HG02759 (cell line): ENCODE measurements at regions not wholly inside any gene's neighbourhood (a gene's known extent, or its start where the extent isn't known, plus 50 kb on each side); places are given as distances from the start of the nearest gene placed in this dataset.
A peak's percentile ranks its signal among the peaks of the same experiment; 100 is the strongest.
"Not testable (repeated sequence)": the region's sequence is repeated elsewhere in the genome, so short reads cannot be mapped to it uniquely, and the experiment has no call there.

Source experiments
- ATAC-seq: cut with Tn5 transposase; IDR thresholded peaks from one replicate; pipeline ENCODE4 v1.9.1; 2021; ENCODE audit warnings: mild to moderate bottlenecking, moderate library complexity; ENCODE audit not compliant: unreplicated experiment

DNA sequence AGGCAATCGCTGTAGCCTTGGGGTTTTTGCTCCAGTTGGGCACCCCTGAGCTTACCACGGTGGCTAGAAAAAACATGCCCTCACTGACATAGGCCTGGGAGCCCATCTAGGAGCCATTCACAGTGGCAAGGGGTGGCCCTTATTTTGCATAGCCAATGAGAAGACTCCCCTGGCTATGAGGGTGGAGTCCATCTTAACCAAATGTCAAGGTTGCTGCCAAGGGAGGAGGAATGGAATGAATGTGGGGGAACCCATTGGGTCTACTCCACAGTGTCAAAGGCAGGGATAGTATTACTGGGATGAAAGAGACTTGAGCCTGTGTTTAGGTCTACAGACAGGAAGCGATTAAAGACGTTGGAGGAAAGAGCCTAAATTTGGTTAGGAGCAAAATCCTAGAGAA is 295.7 kb upstream of the PLGLB2 start:
- ATAC-seq: not testable (repeated sequence)

DNA sequence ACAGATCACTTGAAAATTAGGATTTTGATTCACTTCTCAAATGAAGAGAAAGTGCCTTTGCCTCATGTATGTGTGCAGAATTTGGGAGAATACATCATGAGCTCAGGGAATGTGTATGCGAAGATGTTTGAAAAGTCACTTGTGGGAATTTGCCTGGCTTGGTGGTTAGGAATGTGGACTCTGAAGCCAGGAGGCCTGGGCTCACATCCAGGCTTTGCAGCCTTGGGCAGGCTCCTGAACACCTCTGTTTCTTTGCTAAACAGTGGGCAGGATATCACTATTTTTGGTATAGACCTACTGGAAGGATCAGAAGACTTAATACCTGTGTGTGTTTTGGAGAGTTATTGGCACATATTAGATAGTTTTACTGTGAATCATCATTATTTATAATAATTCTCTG is 295.0 kb upstream of the PLGLB2 start:
- ATAC-seq: not testable (repeated sequence)

DNA sequence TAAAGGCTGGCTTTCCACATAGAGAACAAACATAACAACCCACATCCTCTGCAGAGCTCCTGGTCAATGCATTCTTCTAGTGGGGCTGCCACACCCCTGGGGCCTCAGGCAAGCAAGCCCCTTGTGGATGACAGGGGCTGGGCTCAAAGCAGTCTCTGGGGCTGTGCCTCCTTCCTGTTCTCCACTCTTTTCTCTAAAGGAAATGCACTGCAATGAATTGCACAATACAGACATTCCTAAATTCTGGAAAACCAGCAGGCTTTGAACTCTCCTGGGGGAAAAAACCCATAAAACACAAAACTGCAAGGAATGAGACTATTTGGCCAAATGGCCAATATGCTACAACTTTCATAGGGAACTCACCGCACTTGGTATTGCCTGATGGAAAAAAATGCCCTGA is 293.9 kb upstream of the PLGLB2 start:
- ATAC-seq: not testable (repeated sequence)

DNA sequence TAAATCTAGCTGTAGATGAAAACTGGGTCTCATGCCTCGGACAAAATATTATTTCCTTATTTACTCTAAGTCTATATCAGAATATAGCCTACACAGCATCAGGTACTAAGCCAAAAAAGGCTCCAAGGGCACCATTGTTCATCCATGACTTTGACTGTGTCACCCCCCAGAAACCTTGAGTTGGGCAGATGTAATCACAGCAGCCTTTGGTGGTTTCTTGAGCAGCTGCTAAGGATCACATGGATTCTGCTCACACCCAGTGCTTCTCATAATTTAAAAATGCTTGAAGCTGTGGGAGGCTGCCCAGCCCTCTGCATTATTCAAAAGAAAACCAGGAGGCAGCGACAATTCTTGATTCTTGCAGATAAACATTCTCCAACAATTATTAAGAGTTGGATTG is 293.5 kb upstream of the PLGLB2 start:
- ATAC-seq: not testable (repeated sequence)

DNA sequence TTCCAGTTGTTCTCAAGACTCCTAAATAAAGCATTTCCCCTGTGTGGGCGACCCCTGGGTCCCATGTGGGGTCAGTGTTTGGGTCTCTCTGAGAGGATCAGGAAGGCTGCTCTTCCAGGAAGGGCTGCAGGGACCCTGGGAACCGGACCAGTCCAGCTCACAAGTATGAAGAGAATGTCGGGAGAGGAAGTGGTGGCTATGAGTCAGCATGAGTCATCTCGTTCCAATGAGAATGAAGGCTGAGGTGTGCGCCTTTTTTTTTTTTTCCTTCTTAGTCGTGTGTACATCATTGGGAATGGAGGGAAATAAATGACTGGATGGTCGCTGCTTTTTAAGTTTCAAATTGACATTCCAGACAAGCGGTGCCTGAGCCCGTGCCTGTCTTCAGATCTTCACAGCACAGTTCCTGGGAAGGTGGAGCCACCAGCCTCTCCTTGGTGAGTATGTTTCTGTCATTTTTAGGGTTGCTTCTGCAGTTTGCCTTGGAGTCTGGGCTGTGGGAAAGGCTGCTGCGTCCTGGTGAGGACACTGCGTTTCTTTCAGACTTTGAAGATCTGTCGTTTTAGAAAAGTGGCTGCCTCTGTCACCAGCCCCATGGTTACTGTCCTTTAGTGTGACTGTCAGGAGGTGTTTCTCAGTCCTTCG is 292.6 kb upstream of the PLGLB2 start:
- peak; percentile 50 for ATAC-seq

DNA sequence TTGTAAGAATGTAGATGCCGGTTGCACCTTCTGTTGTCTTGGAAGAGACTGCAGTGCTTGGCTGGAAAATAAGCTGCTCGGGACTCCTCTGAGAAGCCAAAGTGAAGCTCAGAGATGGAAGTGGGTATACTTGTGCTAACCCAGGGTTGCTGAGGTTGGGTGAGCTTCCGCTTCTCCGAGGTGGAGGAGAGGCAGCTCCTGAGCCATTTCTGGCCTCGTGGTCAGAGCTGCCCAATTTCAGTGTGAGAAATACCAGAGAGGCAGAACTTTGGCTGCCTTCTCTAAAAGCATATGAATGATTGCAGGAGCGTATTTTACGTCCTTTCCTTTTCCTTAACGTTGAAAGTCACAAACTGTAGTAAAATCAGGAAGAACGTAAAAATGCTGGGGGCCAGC is 292.0 kb upstream of the PLGLB2 start:
- ATAC-seq: peak; percentile 37

DNA sequence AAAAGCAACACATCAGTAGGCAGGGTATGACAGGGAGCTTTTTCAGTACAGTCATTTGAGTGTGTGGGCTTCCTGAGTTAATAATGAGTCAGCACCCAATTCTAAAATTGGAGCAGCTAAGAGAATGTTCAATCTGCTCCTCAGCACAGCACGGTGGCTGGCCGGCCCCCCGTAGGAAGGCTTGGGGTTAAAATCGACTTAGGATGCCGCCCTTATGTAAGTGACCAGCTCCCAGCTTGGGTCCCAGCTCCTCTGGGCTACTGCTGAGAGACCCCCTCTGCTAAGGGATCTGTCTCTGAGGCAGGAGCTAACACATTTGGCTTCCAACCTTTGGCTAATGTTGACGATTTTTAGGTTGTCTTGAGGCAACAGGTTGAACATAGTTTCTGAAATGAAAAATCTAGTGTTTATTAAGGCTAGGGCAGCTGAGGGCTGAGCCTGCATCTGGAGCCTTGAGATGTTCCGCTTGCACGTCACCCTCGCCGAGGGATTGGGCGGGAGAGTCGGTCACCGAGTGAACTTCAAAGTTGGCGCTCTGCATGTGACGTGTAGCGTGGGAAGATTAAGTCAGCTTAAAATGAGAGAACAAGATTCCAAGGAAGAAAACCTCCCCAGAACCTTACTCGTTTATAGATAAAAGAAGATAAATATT is 291.3 kb upstream of the PLGLB2 start:
- peak; percentile 78 for ATAC-seq

DNA sequence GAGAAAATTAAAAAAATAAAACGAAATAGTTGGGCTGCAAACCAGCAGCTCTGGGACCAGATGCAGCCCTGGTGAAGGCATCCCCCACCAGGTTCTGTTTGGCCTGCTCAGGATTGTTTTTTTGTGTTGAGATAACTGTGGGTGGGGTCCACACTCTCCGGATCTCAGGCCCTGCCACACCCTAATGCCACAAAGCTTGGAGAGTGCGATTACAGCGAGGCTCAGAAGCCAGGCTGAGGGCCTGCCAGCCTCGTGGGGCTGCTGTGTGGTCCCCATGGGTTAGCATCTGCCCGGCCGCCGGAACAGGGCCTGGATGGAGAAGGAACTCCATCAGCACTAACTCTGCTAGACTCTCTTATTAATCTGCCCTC is 290.8 kb upstream of the PLGLB2 start:
- ATAC-seq: not testable (repeated sequence)

DNA sequence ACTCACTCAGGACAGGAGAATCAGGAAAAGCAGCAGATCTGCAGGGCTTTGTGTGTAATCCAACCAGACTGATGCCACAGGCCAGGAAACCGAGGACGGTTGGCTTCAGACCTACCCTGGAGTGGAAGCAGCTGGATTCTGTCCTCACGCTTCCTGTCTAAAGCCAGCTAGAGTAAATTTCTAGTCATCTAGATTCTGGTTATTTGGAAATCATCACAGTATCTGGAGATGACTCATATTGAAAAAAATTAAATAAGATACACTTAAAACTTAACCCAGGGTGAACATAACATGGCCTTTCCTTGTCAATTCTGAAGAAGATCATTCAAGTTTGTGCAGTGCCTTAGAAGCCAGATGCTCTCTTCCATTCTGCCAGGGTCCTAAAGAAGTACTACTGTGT is 288.9 kb upstream of the PLGLB2 start:
- ATAC-seq: not testable (repeated sequence)

DNA sequence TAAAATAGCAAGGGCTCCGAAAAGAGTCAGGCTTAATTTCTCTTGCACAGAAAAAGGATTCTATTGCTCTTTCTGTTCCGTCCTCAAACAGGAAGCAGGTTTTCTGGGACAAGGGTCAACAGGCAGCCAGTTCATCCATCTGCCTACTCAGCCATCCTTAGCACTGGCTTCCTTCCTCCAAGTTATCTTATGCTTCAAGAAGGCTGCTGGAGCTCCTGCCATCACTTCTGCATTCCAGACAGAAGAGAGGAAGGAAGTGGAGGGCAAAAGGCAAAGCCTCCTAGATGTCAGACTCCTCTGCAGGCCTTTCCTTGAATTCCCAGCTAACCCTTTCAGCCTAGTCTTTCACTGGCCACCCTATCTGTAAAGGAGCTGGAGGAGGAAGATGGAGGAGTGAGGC is 287.8 kb upstream of the PLGLB2 start:
- not testable (repeated sequence) for ATAC-seq

DNA sequence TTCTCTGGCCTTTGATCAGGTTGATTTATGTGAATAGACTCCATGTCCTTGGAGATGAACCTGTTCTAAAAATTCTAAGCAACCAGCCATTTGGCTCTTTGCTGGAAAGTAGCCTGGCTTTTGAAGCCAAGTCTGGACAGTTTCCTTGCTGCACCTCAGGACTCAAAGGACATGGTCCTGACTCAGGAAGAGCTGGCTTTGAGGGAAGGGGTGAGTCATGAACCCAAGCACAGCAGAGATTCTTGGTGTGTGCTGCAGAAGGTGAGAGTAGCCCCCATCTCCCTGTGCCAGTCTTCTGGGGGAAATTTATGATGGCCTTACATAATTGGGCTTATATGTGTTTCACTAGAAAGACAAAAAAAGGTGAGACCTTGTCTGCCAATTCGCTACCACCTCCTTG is 287.2 kb upstream of the PLGLB2 start:
- ATAC-seq: not testable (repeated sequence)

DNA sequence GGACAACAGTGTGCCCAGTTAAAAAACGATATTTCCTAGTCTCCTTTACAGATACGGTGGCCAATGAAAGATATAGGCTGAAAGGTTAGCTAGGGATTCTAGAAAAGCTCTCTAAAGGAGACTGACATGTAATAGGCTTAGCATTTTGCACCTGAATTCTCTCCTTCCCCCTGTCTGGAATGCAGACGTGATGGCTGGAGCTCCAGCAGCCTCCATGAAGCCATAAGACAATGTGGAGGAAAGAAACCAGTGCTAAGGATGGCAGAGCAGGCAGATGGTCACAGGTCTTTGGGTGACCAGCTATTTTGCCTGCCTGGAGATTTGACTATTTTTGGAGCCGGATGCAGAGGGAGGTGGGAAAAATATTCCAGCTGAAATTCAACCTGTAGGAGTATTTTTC is 286.2 kb upstream of the PLGLB2 start:
- not testable (repeated sequence) for ATAC-seq

DNA sequence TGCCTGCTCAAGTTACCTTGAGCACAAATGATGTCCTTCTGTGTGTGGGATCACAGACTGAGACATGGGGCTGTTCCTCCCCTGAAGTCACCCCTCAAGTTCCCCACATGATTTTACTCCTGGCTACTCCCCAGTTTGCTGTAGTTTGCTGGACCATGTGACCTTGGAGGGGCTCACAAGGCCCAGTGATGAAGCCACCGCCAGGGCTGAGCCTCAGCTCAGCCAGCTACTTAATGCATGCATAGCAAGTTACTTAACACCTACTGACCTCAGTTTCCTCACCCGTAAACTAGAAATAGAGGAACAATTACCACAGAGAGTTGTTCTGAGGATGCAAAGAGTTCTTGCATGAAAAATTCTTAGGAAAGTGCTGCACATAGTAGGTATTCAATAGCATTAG is 283.7 kb upstream of the PLGLB2 start:
- ATAC-seq: not testable (repeated sequence)

DNA sequence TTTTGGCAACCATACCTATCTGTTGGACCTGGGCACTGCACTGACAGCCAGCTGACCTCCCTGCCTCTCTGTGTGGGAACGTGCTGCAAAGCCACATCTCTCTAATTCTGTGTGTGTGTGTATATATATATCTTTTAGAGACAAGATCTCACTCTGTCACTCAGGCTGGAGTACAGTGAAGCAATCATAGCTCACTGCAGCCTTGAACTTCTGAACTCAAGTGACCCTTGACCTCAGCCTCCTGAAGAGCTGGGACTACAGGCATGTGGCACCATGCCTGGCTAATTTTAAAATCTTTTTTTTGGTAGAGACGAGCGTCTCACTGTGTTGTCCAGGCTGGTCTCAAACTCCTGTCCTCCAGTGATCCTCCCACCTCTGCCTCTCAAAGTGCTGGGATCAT is 282.2 kb upstream of the PLGLB2 start:
- ATAC-seq: not testable (repeated sequence)

DNA sequence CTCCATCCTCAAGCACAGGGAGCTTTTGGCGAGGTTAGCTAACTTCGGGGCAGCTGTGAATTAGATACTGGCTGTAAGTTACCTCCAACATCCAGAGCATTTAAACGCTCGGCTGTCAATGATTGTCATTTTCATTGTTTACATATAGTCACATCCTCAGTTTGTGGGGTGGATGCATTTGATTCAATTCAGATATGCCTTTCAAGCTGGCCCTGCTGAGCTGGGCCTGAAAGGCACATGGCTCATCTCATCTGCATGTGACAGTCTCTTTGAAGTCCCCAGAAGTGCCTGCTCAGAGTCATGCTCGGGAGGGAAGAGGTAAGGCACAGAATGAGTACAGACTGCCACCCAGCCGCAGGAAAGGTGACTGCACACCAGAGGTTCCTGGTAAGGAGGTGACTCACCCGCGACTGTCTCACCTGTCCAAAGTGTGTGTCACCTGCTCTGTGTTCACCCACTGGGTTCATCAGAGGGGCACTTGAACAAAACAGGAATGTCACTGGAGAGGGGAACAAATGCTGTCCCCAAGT is 281.2 kb upstream of the PLGLB2 start:
- peak; percentile 54 for ATAC-seq

DNA sequence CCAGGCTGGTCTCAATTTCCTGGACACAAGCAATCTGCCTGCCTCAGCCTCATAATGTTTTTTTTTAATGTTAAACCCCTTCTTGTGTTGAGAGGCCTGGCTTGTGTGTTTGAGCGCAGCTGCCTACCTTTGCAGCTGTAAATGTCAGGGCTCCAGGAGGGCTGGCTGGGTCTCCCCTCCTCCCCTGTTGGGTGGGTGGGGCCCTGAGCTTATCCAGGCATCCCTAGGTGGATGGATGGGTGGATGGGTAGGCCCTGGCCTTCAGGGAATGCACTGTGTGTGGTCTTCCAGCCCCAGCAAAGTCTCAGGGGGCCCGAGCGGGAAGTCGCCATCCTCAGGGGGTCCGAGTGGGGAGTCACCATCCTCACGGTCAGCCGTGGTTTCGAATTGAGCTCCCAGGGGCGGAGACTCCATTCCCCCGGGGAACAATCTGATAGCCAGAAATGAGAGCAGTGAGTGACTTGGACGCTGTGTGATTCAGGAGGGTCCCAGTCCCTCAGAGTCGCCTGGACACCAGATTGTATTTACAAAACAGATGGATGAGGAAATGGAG is 279.4 kb upstream of the PLGLB2 start:
- not testable (repeated sequence) for ATAC-seq

DNA sequence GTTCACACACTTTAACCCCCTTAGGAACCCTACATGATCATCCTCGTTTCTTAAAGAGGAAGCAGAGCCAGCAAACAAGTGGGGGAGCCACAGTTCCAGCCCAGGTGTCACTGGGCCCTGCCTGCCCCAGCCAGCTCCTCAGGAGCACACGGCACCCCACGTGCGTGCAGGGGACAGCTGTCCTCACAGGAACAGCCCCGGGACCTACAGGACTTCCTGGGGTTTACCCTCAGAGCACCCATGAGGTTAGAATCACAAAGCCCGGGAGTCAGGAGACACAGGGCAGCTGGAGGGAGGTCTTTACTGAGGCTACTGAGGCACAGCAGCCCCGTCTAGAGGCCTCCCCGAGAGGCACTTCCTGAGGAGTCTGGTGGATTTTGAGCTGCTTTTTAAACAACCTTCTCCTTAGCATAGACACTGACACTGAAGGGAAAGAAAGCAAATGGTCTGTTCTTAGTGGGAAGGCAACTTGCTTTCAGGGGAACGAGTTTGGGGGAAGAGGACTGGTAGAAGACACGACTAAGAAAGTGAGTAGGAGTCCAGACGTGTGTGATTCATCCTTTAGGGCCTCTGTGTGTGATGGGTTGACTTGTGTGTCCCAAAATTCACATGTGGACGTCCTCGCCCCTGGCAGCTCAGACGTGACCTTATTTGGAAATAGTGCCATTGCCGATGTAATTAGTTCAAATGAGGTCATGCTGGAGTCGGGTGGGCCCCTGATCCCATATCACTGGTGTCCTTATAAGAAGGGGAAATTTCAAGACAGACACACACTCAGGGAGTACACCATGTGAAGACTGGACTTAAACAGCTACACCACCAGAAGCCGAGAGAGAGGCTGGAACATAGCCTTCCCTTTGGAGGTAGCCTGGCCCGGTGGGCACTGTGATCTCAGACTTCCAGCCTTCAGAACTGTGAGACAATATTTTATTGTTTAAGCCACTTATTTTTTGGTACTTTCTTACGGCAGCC is 278.4 kb upstream of the PLGLB2 start:
- peak; percentile 47 for ATAC-seq

DNA sequence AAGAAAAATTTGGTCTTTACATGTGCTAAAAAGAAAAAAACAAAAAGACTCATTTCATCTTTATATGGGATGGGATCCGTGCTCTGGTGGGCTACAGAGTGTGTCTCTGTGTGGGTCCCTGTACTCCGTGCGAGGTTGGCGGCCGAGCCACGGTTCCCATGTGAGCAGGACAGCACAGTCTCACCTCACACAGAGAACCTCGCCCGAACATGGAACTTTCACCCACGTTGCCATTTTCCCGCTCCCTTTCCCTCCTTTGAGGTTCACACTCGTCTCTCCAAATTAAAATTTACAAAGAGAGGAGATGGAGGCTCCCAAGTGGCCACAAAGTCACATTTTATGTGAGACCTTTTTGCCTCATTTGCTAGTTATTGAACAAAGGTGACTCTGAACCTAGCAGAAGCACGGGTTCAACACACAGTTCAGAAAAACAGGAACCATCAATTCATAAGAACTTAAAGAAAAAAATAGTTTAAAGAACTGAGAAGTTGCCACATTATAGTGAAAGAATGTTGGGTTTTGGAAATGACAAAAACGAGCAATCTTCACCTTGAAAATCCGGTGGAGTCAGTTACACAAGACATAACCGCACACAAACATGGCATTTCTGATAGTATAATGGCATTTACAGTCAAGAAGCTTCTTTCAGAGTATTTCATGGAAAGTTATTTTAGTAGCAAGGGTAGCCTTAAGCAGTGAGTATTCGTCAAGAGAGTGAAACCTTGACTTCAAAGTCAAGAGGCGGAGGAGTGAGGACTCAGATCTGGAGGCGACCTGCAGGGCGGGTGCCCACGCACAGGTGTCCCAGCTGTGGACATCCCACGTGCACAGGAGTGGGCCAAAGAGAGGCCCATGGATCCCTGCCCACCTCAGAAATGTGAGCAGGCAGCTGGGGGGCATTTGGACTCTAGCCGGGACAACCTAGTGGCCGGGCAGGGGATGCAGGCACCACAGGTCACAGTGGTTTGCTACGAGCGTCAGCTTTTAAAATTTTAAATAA is 277.2 kb upstream of the PLGLB2 start:
- ATAC-seq: peak; percentile 48

DNA sequence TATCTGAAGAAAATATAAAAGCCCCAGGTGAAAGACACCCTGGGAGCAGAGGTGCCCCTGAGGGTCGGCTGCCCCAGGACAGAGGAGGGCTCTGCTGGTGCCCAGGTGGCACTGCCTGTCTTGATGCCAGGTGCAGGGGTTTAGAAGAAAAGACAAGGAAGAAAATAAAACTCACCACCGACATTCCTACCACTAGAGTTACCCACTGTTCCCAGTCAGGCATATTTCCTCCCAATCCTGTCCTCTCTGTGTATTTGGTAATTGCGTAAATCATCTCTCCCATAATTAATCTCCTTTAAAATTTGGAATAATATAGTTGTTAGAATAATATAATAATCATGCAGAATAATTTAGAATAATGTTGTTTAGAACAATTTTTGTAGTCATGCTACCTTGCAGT is 276.4 kb upstream of the PLGLB2 start:
- ATAC-seq: not testable (repeated sequence)
